ENCODE measurements at regions not wholly inside any gene's neighbourhood (a gene's known extent, or its start where the extent isn't known, plus 50 kb on each side); places are given as distances from the start of the nearest gene placed in this dataset.

DNA sequence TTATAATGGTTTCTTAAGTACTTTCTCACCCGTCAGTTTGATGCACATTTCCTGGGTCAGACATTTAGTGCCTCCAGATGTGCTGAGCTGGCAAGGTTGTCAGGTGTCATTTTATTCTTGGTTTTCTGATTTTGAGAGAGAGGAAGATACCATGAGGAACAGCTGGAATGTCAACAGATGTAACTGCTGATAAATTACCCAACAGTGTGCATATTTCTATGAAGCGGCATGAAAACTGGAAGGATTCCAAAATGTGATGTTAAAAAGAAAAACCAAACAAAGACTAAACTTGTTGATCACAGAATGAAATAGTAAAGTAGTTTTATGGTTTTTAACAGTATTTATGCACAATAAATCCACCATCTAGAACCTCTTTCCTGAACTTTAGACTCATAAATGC lies 447.3 kb downstream of the HDGFL1 start:
- H3K9me3 Mint-ChIP-seq: no peaks in the 10 kb centered on the region
- H3K4me1 Mint-ChIP-seq: no peaks in the 10 kb centered on the region
- H3K27me3 Mint-ChIP-seq: no peaks in the 10 kb centered on the region
- no peak for DNase-seq
- CTCF ChIA-PET: no interaction called here
- no peak overlapping the region for H3K27ac Mint-ChIP-seq
- no peaks in the 10 kb centered on the region for H3K36me3 Mint-ChIP-seq
- H3K4me3 Mint-ChIP-seq: no peak overlapping the region

DNA sequence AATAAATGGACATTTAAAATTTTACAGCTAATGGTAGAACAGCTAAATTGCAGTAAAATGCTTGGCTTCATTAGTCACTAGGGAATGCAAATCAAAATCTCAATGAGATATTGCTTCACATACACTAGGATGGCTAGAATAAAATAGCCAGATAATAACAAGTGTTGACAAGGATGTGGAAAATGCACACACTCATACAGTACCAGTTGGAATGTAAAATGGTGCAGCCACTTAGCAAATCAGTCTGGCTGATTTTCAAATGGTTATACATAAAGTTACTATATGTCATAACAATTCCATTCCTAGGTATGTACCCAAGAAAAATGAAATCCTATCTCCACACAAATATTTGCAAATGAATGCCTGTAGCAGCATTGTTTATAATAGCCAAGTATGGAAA lies 452.1 kb downstream of the HDGFL1 start:
- Mint-ChIP-seq H3K9me3 (no peaks in the 10 kb centered on the region), H3K4me1 (no peaks in the 10 kb centered on the region)
- CTCF ChIA-PET: no interaction called here

DNA sequence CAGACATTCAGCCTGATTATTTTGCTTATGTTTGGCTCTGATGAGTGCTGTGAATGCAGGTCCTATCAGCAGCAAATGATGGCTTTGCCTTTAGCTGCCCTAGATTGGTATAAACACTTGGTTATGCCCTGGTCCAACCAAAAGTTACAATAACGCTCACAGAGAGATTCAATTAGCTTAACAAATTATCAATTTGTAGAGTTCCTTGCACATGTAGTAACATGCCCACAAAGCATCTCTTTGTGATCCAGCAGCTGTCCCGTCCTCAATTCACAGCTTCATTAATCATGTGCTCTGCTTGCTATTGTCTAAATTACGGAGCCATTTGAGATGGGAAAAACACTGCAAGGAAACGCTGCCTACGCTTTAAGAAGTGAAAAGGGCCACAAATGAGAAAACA lies 457.9 kb downstream of the HDGFL1 start:
- Mint-ChIP-seq H3K4me1 (no peaks in the 10 kb centered on the region), H3K9me3 (no peaks in the 10 kb centered on the region), H3K27me3 (no peaks in the 10 kb centered on the region), H3K4me3 (no peak overlapping the region), H3K36me3 (no peaks in the 10 kb centered on the region), H3K27ac (no peak overlapping the region)
- CTCF ChIA-PET: no interaction called here
- DNase-seq: no peak

More for the DNA sequence above, 452.1 kb downstream of the HDGFL1 start:
- H3K27ac Mint-ChIP-seq: no peak overlapping the region
- no peaks in the 10 kb centered on the region for H3K36me3 Mint-ChIP-seq
- DNase-seq: no peak
- H3K27me3 Mint-ChIP-seq: no peaks in the 10 kb centered on the region
- H3K4me3 Mint-ChIP-seq: no peak overlapping the region

DNA sequence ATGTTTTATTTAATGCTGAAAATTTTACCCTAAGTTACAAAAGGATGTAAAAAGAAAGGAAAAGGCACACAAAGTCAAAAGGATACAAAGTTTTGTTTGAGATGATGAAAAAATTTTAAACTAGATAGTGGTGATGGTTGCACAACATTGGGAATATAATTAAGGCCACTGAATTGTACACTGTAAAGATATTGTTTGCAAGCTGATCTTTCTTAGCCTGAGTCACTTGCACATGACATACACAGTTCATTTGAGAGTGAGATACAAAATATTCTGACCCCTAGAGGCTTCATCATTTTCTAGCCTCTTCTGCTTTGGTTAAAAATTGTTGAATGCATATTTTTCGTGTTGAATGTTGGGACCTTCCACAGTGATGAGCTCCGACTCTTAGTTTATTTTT lies 462.6 kb downstream of the HDGFL1 start:
- no peak overlapping the region for H3K4me3 Mint-ChIP-seq

DNA sequence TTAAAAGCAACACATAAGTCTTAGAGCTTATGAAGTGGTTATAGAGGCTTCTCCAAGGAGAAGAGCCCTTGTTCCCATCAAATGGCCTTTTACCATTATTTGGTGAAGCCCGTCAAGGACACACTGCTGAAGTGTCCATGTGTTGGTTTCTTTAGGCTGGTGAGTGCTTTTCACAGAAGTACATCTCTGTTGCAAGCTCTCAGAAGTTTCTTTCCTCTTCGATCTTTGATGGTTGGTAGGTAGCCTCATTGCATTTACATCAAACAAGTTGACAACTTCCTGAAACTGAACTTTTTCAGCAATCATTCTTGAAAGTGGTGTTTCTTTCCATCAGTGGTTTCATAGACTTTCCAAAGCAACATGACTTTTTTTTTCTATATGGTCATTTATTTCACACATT lies 465.6 kb downstream of the HDGFL1 start:
- no peak for DNase-seq
- Mint-ChIP-seq H3K27ac (no peak overlapping the region), H3K36me3 (no peaks in the 10 kb centered on the region), H3K9me3 (no peaks in the 10 kb centered on the region), H3K27me3 (no peaks in the 10 kb centered on the region), H3K4me1 (no peaks in the 10 kb centered on the region), H3K4me3 (no peak overlapping the region)
- CTCF ChIA-PET: no interaction called here

More for the DNA sequence above, 462.6 kb downstream of the HDGFL1 start:
- no peaks in the 10 kb centered on the region for H3K4me1 Mint-ChIP-seq
- no peaks in the 10 kb centered on the region for H3K27me3 Mint-ChIP-seq
- no peak for DNase-seq
- CTCF ChIA-PET: no interaction called here
- H3K27ac Mint-ChIP-seq: no peak overlapping the region
- no peaks in the 10 kb centered on the region for H3K36me3 Mint-ChIP-seq
- no peaks in the 10 kb centered on the region for H3K9me3 Mint-ChIP-seq

DNA sequence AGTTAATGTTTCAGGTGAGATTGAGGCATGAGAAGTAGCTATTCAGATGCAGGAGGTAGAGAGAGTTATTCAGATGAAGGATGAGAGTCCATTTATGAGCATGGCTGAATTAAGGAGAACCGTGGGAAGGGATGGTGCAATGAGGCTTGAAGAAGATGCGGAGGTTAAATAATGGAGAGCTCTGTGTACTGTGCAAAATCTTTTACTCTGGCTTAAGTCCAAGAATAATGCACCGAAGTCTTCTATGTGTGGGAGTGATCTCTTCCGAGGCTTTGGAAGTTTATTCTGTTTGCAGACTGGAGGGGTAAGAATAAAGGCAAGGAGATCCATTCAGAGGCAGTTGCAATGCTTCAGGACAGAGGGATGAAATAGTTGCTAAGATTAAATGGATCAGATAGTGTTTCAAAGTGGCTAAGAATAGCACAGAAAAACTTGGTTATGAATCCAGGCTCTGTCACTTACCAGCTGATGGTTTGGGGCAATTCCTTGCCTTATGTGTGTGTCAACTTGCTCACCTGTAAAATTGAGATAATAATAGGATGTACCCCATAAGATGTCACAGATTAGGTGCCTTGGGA lies 467.1 kb downstream of the HDGFL1 start:
- CTCF ChIA-PET: no interaction called here
- DNase-seq: no peak
- H3K27ac Mint-ChIP-seq: no peak overlapping the region
- no peak overlapping the region for H3K4me3 Mint-ChIP-seq
- no peaks in the 10 kb centered on the region for H3K36me3 Mint-ChIP-seq
- H3K27me3 Mint-ChIP-seq: no peaks in the 10 kb centered on the region
- H3K9me3 Mint-ChIP-seq: no peaks in the 10 kb centered on the region
- no peaks in the 10 kb centered on the region for H3K4me1 Mint-ChIP-seq

DNA sequence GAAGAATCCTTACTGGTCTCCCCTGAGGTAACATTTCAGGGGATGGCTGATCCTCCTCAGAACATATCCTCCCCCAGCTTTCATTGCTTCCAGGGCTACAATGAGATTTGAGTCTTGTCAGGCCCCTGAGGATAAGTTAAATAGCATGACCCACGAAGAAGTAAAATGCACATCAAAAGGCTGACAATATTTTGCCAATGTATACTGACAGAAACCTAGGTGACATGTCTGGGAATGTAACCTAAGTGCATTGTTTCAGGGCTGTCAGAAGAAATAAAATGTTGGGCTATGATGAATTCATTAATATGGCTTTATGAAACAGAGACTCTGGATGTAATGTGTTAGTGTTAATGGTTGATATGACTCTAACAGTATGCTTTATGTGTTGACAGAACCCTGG lies 471.5 kb downstream of the HDGFL1 start:
- no peaks in the 10 kb centered on the region for H3K4me1 Mint-ChIP-seq
- no peaks in the 10 kb centered on the region for H3K9me3 Mint-ChIP-seq
- CTCF ChIA-PET: no interaction called here
- no peaks in the 10 kb centered on the region for H3K36me3 Mint-ChIP-seq
- no peaks in the 10 kb centered on the region for H3K27me3 Mint-ChIP-seq
- no peak overlapping the region for H3K4me3 Mint-ChIP-seq
- DNase-seq: no peak
- no peak overlapping the region for H3K27ac Mint-ChIP-seq

DNA sequence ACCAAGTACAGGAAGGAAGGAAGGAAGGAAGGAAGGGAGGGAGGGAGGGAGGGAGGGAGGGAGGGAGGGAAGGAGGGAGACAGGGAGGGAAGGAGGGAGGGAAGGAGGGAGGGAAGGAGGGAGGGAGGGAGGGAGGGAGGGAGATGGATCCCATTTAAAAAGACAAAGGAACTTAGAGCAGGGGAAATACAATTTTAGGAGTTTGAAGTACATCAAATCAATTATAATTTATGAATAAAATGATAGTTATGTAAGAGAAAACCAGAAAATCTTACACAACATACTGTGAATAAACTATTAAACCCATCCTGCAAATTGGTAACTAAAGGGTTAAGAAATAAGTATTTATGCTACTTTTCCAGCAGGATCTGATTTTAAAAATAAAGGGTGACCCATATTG lies 475.9 kb downstream of the HDGFL1 start:
- Mint-ChIP-seq H3K9me3 (peaks cover 3% of the 10 kb centered on the region), H3K27me3 (no peaks in the 10 kb centered on the region), H3K4me1 (no peaks in the 10 kb centered on the region), H3K36me3 (no peaks in the 10 kb centered on the region), H3K4me3 (no peak overlapping the region), H3K27ac (no peak overlapping the region)
- no peak for DNase-seq
- CTCF ChIA-PET: no interaction called here

DNA sequence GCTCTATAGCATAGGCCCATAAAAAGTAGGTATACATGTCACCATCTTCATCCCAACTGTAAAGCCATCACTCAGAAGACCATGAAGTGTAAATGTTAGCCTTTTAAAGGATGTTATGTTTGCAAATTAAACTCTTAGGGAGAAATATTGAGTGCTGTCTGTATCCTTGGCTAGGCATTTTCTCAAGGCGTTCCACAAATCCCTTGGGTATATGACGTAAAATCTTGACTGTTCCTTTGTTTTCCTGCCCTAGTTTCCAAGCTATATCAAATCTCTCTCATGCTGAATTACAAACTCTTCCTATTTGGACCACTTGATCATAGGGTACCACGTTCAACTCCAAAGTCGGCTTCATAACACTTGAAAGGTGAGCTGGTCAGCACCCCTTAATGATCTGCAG lies 486.2 kb downstream of the HDGFL1 start:
- Mint-ChIP-seq H3K27ac (no peak overlapping the region), H3K36me3 (no peaks in the 10 kb centered on the region), H3K4me3 (no peak overlapping the region), H3K4me1 (no peaks in the 10 kb centered on the region), H3K9me3 (peaks cover 8% of the 10 kb centered on the region), H3K27me3 (no peaks in the 10 kb centered on the region)
- DNase-seq: no peak
- CTCF ChIA-PET: no interaction called here

DNA sequence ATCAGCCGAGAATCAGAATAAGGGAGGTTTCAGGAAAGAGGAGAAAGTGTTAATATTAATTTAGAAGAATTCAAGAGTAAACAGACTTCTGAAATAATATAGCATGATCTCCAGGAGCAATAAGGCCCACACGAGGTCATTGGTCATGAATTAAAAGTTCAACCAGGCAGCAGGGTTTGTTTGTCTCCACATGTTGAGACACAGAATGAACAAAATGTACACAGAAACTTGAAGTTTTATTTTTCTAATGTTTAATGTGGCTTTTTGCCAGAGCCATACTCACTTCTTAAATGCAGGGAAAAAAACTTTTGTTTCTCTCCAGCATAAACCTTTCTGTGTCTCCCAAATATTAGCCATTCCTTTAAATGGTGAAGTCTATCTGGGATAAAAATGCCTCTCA lies 504.5 kb downstream of the HDGFL1 start:
- CTCF ChIA-PET: no interaction called here
- no peak overlapping the region for H3K4me3 Mint-ChIP-seq
- peaks cover 9% of the 10 kb centered on the region for H3K9me3 Mint-ChIP-seq
- H3K4me1 Mint-ChIP-seq: no peaks in the 10 kb centered on the region
- no peaks in the 10 kb centered on the region for H3K36me3 Mint-ChIP-seq
- H3K27me3 Mint-ChIP-seq: no peaks in the 10 kb centered on the region
- DNase-seq: no peak
- no peak overlapping the region for H3K27ac Mint-ChIP-seq

DNA sequence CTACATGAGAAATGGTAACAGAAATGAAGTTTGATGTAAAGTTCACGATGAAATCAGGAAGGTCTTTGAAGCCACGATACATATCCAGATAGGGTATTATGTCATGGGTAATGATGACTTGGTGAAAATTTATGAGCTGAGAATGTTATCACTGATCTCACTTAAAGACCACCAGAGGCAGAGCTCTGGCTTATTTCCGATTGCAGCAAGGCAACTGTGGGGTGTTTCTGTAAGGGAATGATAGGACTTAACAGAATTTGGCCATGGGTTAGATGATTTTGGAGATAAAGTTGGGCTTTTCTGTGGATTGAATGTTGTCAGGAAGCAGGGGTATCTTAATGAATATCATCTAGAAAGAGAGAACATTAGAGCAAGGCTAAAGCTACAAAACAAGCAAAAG lies 508.4 kb downstream of the HDGFL1 start:
- Mint-ChIP-seq H3K4me3 (no peak overlapping the region), H3K36me3 (no peaks in the 10 kb centered on the region), H3K9me3 (peaks cover 6% of the 10 kb centered on the region), H3K4me1 (no peaks in the 10 kb centered on the region), H3K27ac (no peak overlapping the region), H3K27me3 (no peaks in the 10 kb centered on the region)
- CTCF ChIA-PET: no interaction called here
- no peak for DNase-seq

DNA sequence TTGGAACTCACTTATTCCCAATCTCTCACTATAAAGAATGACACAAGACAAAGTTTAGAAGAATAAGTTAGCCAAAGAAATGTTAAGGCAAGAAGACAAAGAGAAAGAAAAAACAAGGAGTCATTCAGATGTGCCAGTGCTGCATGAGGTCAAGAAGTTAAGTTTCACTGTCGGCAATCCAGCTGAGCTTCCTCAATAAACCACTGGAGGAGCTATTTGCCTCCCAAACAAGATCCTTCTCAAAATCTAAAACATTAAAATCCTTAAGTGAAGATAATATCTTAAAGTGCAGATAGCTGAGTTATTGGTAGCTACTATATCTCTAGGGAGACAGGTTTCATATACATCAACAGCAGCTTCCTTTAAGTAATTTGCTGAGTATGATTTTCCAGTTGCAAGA lies 512.3 kb downstream of the HDGFL1 start:
- no peaks in the 10 kb centered on the region for H3K4me1 Mint-ChIP-seq
- peaks cover 2% of the 10 kb centered on the region for H3K9me3 Mint-ChIP-seq
- H3K4me3 Mint-ChIP-seq: no peak overlapping the region
- no peaks in the 10 kb centered on the region for H3K36me3 Mint-ChIP-seq
- H3K27me3 Mint-ChIP-seq: no peaks in the 10 kb centered on the region
- H3K27ac Mint-ChIP-seq: no peak overlapping the region
- no peak for DNase-seq
- CTCF ChIA-PET: no interaction called here

DNA sequence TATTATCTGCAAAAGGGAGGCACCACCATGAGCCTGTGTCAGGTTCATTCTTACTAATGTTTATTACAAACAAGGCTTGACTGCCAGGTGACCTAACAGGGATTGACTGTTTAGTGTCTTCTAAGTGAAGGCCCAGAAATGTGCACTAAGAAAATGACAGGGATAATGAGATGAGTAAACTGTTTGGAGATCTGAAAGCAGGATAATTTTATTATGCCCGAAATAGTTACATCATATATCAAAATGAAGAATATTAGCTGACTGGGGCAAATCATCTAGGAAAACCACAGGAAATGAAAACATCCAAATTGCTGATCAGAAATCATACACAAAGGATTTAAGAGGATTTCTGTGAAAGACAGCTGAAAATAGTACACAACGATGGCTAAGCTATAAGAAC lies 516.7 kb downstream of the HDGFL1 start:
- Mint-ChIP-seq H3K9me3 (no peaks in the 10 kb centered on the region), H3K36me3 (no peaks in the 10 kb centered on the region), H3K27me3 (no peaks in the 10 kb centered on the region), H3K4me1 (no peaks in the 10 kb centered on the region), H3K4me3 (no peak overlapping the region), H3K27ac (no peak overlapping the region)
- CTCF ChIA-PET: no interaction called here
- no peak for DNase-seq

DNA sequence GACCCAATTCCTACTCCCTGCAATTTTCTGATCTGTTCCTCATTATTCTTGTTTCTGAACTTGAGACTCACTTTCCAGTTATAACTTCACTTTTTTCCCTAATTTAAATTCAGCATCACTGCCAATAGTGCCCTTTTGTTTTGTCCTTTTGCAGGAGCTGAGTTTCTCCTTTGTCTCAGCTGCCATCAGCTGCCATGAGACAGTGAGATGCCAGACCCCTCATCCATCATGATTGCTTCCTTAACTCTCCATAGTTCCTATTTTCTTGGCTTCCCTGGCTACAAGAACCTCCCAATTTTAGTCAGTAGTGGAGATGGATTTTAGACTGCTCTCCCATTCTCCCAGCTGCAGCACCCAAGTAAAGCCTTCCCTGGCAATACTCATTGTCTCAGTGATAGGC lies 518.1 kb downstream of the HDGFL1 start:
- CTCF ChIA-PET: no interaction called here
- Mint-ChIP-seq H3K9me3 (peaks cover 2% of the 10 kb centered on the region), H3K4me3 (no peak overlapping the region), H3K4me1 (no peaks in the 10 kb centered on the region), H3K36me3 (no peaks in the 10 kb centered on the region), H3K27ac (no peak overlapping the region), H3K27me3 (no peaks in the 10 kb centered on the region)
- no peak for DNase-seq

DNA sequence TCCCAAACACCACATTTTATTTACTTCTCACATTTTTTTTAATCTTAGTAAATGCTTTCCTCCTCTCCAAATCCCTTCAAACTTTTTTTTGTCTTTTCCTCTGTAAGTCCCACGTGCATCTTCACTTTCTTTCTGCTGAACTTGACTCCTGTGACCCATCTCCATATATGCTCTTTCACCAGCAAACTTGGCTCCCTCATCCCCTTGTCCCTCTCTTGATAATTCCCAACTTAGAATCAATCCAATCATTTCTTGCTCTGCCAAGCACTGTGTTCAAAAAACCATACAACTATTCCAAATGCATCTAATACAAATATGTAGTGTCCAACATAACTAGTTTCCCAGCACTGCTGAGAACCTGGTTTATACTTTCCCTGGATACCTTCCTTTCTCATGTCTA lies 519.4 kb downstream of the HDGFL1 start:
- no peak overlapping the region for H3K27ac Mint-ChIP-seq
- CTCF ChIA-PET: no interaction called here

DNA sequence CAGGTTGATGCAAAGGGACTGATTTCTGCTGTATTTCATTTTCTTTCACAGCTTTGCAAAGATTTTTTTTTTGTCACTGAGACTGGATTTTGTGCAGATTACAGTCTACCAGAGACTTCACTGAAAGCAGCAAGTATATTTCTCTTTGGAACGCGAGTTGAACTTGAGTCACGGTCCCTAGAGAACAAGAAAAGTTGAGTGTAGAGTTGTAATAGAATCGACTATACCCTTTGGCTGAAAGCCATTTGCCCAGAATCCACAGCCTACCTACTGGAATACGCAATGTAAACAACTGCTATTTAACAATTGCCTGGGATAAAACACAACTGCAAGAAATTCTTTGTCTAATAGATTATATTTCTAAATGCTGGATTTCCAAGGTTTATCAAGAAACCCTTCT lies 520.6 kb downstream of the HDGFL1 start:
- Mint-ChIP-seq H3K27me3 (no peaks in the 10 kb centered on the region), H3K9me3 (peaks cover 6% of the 10 kb centered on the region), H3K36me3 (no peaks in the 10 kb centered on the region), H3K27ac (no peak overlapping the region), H3K4me1 (no peaks in the 10 kb centered on the region), H3K4me3 (no peak overlapping the region)
- CTCF ChIA-PET: no interaction called here
- DNase-seq: no peak

More for the DNA sequence above, 519.4 kb downstream of the HDGFL1 start:
- Mint-ChIP-seq H3K4me1 (no peaks in the 10 kb centered on the region), H3K9me3 (peaks cover 4% of the 10 kb centered on the region), H3K4me3 (no peak overlapping the region), H3K36me3 (no peaks in the 10 kb centered on the region), H3K27me3 (no peaks in the 10 kb centered on the region)
- DNase-seq: no peak

Measured in activated naive CD4-positive, alpha-beta T cell treated with anti-CD3 and anti-CD28 coated beads, Interleukin-2, amount 10 ng/mL, durations not matched to agents 7 days and 5 days (primary cell).